Prostate gland (tissue), 2 donors: ENCODE measurements at regions not wholly inside any gene's neighbourhood (a gene's known extent, or its start where the extent isn't known, plus 50 kb on each side); places are given as distances from the start of the nearest gene placed in this dataset.

Source experiments
- DNase-seq: peaks from one replicate; pipeline ENCODE4 v3.0.0-alpha.2; 2019; ENCODE audit warnings: low spot score
- H3K27ac ChIP-seq, 2 donors: fragments of 200-600 bp; sonication (generic); 2 replicates each; pipeline ENCODE4 v1.5.1; 2017 to 2019
- H3K27me3 ChIP-seq: fragments of 200-600 bp; sonication (generic); replicated peaks from 2 replicates; pipeline ENCODE4 v1.5.1; 2019; ENCODE audit not compliant: insufficient read depth
- H3K36me3 ChIP-seq, 2 donors: fragments of 200-600 bp; sonication (generic); 1 replicate in 1 of 2; 2 replicates in 1 of 2; pipeline versions ENCODE4 v1.5.1 to v1.8.1; 2017 to 2019
- H3K4me1 ChIP-seq: fragments of 200-600 bp; sonication (generic); replicated peaks from 2 replicates; pipeline ENCODE4 v1.5.1; 2019
- H3K4me3 ChIP-seq, 2 donors: fragments of 200-600 bp; sonication (generic); 2 replicates each; pipeline ENCODE4 v1.5.1; 2017 to 2019
- H3K9me3 ChIP-seq: fragments of 200-600 bp; sonication (generic); 2 replicates; pipeline ENCODE4 v1.5.1; 2017
- POLR2A ChIP-seq: fragments of 450-650 bp; IDR thresholded peaks from one replicate; pipeline ENCODE4 v1.6.1; 2016; ENCODE audit warnings: antibody characterized with exemption, mild to moderate bottlenecking
- POLR2AphosphoS5 ChIP-seq: sonication (generic); formaldehyde crosslinking; IDR thresholded peaks from one replicate; pipeline ENCODE4 v1.6.1; 2017; ENCODE audit warnings: antibody characterized with exemption
- WGBS: methylation state at CpG from one replicate; pipeline ENCODE4 v1.1.5; 2018; 5-methylcytosine and 5-hydroxymethylcytosine counted together
- intact Hi-C: fragments of 100-400 bp; cut with DNase I; formaldehyde crosslinking; loops from one replicate; pipeline ENCODE4 v1.14.2; 2022
- TF ChIP-seq, protein P1 (sequence below), 4 experiments: fragments of 200-600 bp in 2 of 4; fragments of 450-650 bp in 2 of 4; sonication (generic) in 2 of 4; IDR thresholded peaks; 1 replicate in 3 of 4; 2 replicates in 1 of 4; pipeline ENCODE4 v1.5.1; 2016 to 2019; ENCODE audit warnings: antibody characterized with exemption in 4 of 4, mild to moderate bottlenecking in 2 of 4, moderate library complexity in 2 of 4

DNA sequence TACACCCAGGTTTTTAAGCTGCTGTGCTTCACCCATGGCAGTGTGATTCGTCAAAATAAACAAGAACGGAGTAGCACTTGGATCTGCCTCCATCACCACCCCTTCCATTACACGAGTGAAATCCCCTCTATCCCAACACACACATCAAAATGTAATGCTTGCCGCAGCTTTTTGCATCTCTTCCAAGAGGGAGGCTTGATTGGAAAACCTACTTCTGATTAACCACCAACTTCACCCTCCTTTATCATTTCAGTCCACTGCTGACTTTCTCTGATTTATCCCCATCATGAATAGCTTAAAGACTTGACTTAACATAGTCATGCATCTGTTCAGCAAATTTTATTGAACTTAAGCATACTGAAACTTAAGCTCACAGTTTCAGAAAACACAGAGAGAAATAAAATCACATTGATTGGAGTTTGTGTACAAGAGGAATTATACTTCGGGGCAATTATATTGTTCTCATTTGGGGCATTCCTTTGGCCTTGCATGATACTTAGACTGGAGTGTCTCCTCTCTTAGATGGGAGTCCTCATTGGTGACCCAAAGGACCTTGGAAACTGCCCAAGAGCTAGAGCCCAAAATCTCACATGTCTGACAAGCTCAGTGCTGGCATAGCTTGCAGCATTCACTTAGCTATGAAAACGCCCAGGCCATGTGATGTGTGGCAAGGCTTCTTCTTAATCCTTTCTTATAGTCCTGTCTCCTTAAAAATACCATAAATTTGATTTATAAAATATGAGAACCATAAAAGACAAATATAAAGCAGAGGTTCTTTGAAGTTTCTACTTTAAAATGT lies 124.3 kb upstream of the UMPS start:
- Histone ChIP-seq H3K4me3 (no peak overlapping the region), H3K27ac (no peak overlapping the region), H3K9me3 (no peaks in the 10 kb centered on the region), H3K36me3 (no peaks in the 10 kb centered on the region), H3K4me1 (no peaks in the 10 kb centered on the region), H3K27me3 (no peaks in the 10 kb centered on the region)
- intact Hi-C loops: no loop called here
- WGBS: 52% methylated on average over 6 of the region's 6 CpGs
- no peak for TF ChIP-seq POLR2AphosphoS5
- TF ChIP-seq, protein P1, sequence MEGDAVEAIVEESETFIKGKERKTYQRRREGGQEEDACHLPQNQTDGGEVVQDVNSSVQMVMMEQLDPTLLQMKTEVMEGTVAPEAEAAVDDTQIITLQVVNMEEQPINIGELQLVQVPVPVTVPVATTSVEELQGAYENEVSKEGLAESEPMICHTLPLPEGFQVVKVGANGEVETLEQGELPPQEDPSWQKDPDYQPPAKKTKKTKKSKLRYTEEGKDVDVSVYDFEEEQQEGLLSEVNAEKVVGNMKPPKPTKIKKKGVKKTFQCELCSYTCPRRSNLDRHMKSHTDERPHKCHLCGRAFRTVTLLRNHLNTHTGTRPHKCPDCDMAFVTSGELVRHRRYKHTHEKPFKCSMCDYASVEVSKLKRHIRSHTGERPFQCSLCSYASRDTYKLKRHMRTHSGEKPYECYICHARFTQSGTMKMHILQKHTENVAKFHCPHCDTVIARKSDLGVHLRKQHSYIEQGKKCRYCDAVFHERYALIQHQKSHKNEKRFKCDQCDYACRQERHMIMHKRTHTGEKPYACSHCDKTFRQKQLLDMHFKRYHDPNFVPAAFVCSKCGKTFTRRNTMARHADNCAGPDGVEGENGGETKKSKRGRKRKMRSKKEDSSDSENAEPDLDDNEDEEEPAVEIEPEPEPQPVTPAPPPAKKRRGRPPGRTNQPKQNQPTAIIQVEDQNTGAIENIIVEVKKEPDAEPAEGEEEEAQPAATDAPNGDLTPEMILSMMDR (IDR thresholded peaks at IDR 0.05): no peak
- TF ChIP-seq POLR2A: no peak
- no peak for DNase-seq

DNA sequence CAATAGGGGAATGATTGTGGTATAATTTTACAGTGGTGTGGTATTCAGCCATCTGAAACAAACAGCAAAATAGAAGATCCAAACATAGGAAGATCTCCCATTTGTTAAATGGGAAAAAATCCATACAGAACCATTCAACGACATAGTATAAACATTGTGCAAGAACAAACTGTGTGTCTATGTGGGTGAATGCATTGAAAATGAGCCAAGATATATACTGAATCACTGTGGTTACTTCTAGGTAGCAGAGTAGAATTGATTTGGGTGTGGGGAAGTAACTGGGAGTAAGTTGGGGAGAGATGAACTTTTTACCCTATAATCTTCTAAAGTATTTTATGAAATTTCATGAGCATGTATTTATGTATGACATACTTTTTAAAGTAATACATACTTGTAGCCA lies 123.1 kb upstream of the UMPS start:
- Histone ChIP-seq H3K27me3 (no peaks in the 10 kb centered on the region), H3K4me1 (no peaks in the 10 kb centered on the region), H3K36me3 (no peaks in the 10 kb centered on the region), H3K4me3 (no peak overlapping the region), H3K27ac (no peak overlapping the region), H3K9me3 (no peaks in the 10 kb centered on the region)
- no peak for DNase-seq
- intact Hi-C loops: no loop called here
- WGBS: 36% methylated on average over 1 of the region's 1 CpG
- TF ChIP-seq POLR2A: no peak
- TF ChIP-seq, protein P1 (IDR thresholded peaks at IDR 0.05): no peak
- TF ChIP-seq POLR2AphosphoS5: no peak

DNA sequence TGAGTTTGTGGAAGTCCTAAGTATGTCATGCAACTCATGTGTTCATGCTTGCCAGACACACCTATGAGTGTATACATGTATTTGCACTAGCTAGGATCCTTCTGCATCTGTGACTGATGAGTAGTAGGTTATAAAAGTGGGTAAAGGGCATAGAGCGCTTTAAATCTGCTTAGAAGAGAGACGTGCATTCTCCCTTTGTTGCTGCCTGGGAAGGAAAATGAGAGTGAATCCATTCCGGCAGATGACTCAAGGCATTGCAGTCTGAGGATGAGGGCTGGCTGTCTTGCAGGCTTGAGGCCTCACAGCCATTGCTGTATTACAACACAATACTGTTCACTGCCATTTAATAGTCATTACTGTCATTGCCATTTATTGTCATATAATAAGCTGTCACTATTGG lies 120.8 kb upstream of the UMPS start:
- H3K4me1 ChIP-seq: no peaks in the 10 kb centered on the region
- no peak overlapping the region for H3K4me3 ChIP-seq
- H3K9me3 ChIP-seq: no peaks in the 10 kb centered on the region
- intact Hi-C loops: no loop called here
- TF ChIP-seq, protein P1 (IDR thresholded peaks at IDR 0.05): no peak
- no peak for TF ChIP-seq POLR2A
- no peak for TF ChIP-seq POLR2AphosphoS5
- no peaks in the 10 kb centered on the region for H3K27me3 ChIP-seq
- H3K27ac ChIP-seq: no peak overlapping the region
- H3K36me3 ChIP-seq: no peaks in the 10 kb centered on the region
- DNase-seq: no peak
- WGBS: 91% methylated on average over 3 of the region's 3 CpGs

DNA sequence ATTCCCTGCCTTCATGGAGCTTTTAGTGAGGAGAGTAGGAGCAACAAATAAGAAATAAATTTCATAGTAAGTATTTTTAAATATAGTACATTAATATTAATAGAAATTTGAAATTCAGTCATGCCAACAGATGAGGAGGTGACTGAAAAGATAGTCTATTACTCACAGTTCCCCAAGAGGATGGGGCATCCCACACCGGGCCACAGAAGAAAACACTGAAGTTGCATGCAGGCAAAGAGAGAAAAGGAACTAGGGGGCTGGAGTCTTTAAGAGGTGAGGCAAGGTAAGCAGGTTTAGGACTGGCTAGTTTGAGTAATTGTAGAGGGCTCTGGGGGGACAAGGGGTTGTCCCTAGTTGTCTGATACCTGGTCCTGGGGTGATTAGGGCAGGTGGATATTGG lies 120.1 kb upstream of the UMPS start:
- no peaks in the 10 kb centered on the region for H3K27me3 ChIP-seq
- H3K4me1 ChIP-seq: no peaks in the 10 kb centered on the region
- intact Hi-C loops: no loop called here
- H3K36me3 ChIP-seq: no peaks in the 10 kb centered on the region
- TF ChIP-seq POLR2AphosphoS5: no peak
- TF ChIP-seq POLR2A: no peak
- TF ChIP-seq, protein P1 (IDR thresholded peaks at IDR 0.05): no peak
- DNase-seq: no peak
- H3K9me3 ChIP-seq: no peaks in the 10 kb centered on the region
- 100% methylated on average over 1 of the region's 1 CpG for WGBS
- H3K4me3 ChIP-seq: no peak overlapping the region
- H3K27ac ChIP-seq: no peak overlapping the region

DNA sequence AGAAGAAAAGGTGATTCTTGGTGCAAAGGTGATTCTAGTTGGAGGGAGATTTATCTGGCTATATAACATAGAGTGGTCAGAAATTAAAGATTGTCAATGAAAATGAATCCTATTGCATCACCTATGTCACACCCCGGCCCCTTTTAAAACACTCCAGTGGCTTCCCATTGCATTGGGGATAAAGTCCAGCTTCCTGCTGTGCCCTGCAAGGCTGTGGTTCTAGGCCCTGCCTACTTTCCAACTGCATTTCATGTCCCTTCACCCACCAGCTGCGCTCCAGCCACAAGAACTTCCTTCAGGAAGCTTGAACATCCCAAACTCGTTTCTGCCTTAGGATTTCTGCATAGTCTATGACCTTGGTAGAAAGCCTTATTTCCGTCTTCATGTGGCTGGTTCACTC lies 118.7 kb upstream of the UMPS start:
- intact Hi-C loops: no loop called here

More for the DNA sequence above, 118.7 kb upstream of the UMPS start:
- Histone ChIP-seq H3K27me3 (no peaks in the 10 kb centered on the region), H3K36me3 (no peaks in the 10 kb centered on the region), H3K9me3 (no peaks in the 10 kb centered on the region), H3K4me3 (no peak overlapping the region), H3K4me1 (no peaks in the 10 kb centered on the region), H3K27ac (no peak overlapping the region)
- DNase-seq: no peak
- TF ChIP-seq, protein P1 (IDR thresholded peaks at IDR 0.05): no peak
- TF ChIP-seq POLR2AphosphoS5 (no peak), POLR2A (no peak)
- WGBS: 66% methylated on average over 4 of the region's 4 CpGs
